ENCODE measurements at regions not wholly inside any gene's neighbourhood (a gene's known extent, or its start where the extent isn't known, plus 50 kb on each side); places are given as distances from the start of the nearest gene placed in this dataset.

DNA sequence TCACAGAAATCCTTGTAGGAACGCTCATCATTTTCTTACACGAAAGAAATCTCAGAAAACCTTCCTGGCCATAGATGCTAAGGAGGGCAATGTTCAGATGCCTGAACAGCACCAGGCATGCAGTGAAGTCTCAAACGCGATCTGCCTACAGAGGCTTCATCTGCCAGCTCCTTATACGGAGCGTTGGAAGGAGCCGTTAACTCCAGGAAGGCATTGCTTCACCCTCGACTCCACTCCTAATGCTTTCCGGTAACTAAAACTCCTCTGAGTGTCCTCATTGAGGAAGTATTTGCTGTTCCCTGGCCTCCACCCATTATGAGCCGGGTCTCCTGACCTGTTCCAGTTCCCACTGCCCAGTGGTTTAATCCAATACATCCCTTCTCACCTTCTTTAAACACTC is 502.7 kb downstream of the BCL11B start:
- Histone ChIP-seq H3K4me1 (ENCODE audit: control insufficient read depth in 5 of 5, insufficient read depth in 5 of 5, low read length in 5 of 5) (no peaks in the 10 kb centered on the region), H3K9ac (ENCODE audit: low read length in 5 of 5) (no peak overlapping the region), H3K27ac (ENCODE audit: low read depth, low read length) (no peak overlapping the region), H3K27me3 (ENCODE audit: control insufficient read depth in 5 of 5, insufficient read depth in 4 of 5, low read length in 5 of 5) (peaks cover 0 to 4% (median 0%) of the 10 kb centered on the region in 5 donors), H3K4me3 (ENCODE audit: low read depth in 1 of 5, low read length in 5 of 5) (no peak overlapping the region), H3K9me3 (ENCODE audit: control insufficient read depth in 5 of 5, low read length in 5 of 5) (peaks cover 0 to 3% (median 3%) of the 10 kb centered on the region in 5 donors), H3K36me3 (ENCODE audit: control insufficient read depth in 5 of 5, insufficient read depth in 5 of 5, low read length in 5 of 5) (no peaks in the 10 kb centered on the region)

DNA sequence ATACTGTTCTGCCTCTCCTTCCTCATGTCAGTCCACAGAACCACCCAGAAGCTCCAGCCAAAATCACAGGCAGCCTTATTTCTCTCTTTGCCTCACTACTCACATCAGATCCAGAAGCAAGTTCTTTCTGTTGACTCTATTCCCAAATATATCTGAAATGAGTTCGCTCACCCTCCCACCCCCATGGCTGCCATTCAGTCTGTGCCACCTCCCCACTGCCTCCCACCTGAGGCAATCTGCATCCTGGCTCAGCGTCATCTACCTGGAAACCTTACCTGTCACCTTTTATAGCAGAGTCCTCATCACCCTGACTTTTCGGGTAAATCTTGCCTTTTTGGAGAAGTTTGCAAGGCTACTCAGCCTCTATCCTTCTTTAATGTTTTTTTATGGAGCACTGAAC is 501.8 kb downstream of the BCL11B start:
- Histone ChIP-seq H3K27ac (ENCODE audit: low read depth, low read length) (no peak overlapping the region), H3K9me3 (ENCODE audit: control insufficient read depth in 5 of 5, low read length in 5 of 5) (no peaks in the 10 kb centered on the region), H3K9ac (ENCODE audit: low read length in 5 of 5) (no peak overlapping the region), H3K4me1 (ENCODE audit: control insufficient read depth in 5 of 5, insufficient read depth in 5 of 5, low read length in 5 of 5) (no peaks in the 10 kb centered on the region), H3K4me3 (ENCODE audit: low read depth in 1 of 5, low read length in 5 of 5) (no peak overlapping the region), H3K27me3 (ENCODE audit: control insufficient read depth in 5 of 5, insufficient read depth in 4 of 5, low read length in 5 of 5) (peaks cover 0 to 4% (median 0%) of the 10 kb centered on the region in 5 donors), H3K36me3 (ENCODE audit: control insufficient read depth in 5 of 5, insufficient read depth in 5 of 5, low read length in 5 of 5) (no peaks in the 10 kb centered on the region)

DNA sequence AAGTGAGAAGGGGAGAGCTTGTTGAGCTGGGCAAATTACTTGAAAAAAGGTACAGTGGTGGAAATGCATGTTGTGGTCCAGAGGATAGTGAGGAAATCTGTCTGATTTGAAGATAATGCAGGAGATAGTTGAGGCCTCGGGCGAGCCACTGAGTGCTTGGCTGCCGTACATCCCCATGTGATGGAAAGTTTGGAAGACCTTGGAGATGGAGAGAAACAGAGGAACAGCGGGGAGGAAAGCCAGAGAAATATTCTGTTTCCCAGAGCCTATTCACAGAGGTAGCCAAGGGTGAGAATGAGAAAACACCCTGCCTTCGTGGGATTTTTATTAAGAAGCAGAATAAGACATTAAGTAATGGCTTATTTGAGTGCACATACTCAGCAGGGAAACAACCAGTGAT is 498.2 kb downstream of the BCL11B start:
- H3K36me3 ChIP-seq (ENCODE audit: control insufficient read depth in 5 of 5, insufficient read depth in 5 of 5, low read length in 5 of 5), result no peaks in the 10 kb centered on the region
- H3K4me3 ChIP-seq (ENCODE audit: low read depth in 1 of 5, low read length in 5 of 5), result no peak overlapping the region
- H3K27ac ChIP-seq (ENCODE audit: low read depth, low read length), result no peak overlapping the region
- H3K27me3 ChIP-seq (ENCODE audit: control insufficient read depth in 5 of 5, insufficient read depth in 4 of 5, low read length in 5 of 5), result peaks cover 0 to 4% (median 0%) of the 10 kb centered on the region in 5 donors
- no peak overlapping the region for H3K9ac ChIP-seq (ENCODE audit: low read length in 5 of 5)
- H3K4me1 ChIP-seq (ENCODE audit: control insufficient read depth in 5 of 5, insufficient read depth in 5 of 5, low read length in 5 of 5), result no peaks in the 10 kb centered on the region
- H3K9me3 ChIP-seq (ENCODE audit: control insufficient read depth in 5 of 5, low read length in 5 of 5), result no peaks in the 10 kb centered on the region

DNA sequence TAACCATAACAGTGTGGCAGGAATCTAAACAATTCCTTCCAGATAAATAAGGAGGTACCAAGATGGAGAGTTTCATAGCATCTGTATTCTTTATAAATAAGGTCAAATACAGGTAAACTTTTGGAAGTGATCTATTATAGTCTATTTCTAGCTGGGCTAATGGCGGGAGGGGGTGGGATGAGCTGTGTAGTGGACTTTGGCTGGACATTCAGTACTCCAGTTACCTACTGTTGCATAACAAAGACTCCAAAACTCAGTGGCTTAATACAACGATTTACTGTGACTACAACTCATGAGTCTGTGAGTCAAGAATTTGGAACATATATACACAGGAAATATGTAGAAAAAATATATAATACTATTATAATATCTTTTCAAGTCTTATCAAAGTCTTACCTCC is 496.1 kb downstream of the BCL11B start:
- Histone ChIP-seq H3K9me3 (ENCODE audit: control insufficient read depth in 5 of 5, low read length in 5 of 5) (no peaks in the 10 kb centered on the region), H3K36me3 (ENCODE audit: control insufficient read depth in 5 of 5, insufficient read depth in 5 of 5, low read length in 5 of 5) (no peaks in the 10 kb centered on the region), H3K9ac (ENCODE audit: low read length in 5 of 5) (no peak overlapping the region), H3K4me3 (ENCODE audit: low read depth in 1 of 5, low read length in 5 of 5) (no peak overlapping the region), H3K27ac (ENCODE audit: low read depth, low read length) (no peak overlapping the region), H3K4me1 (ENCODE audit: control insufficient read depth in 5 of 5, insufficient read depth in 5 of 5, low read length in 5 of 5) (no peaks in the 10 kb centered on the region), H3K27me3 (ENCODE audit: control insufficient read depth in 5 of 5, insufficient read depth in 4 of 5, low read length in 5 of 5) (peaks cover 0 to 4% (median 0%) of the 10 kb centered on the region in 5 donors)

DNA sequence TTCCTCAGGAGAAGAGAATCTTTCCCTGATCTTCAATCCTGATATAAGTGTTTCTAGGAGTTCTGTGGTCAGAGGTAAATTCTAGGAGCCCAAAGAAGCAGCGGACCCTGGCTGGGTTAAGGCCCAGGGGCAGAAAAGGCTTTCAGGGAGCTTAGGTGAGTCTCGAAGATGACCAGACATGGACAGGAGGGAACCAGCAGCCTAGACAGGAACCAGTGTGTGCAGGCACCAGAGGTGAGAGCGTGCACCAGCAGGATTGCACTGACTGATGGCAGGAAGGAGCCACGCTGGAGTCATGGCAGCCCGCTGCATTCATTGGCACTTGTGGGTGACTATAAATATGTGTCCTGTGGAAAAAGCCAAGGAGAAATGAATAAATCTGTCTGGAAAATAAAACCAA is 489.9 kb downstream of the BCL11B start:
- H3K27ac ChIP-seq (ENCODE audit: low read depth, low read length), result no peak overlapping the region
- H3K9ac ChIP-seq (ENCODE audit: low read length in 5 of 5), result no peak overlapping the region
- H3K9me3 ChIP-seq (ENCODE audit: control insufficient read depth in 5 of 5, low read length in 5 of 5), result peaks cover 0 to 4% (median 0%) of the 10 kb centered on the region in 5 donors
- no peaks in the 10 kb centered on the region for H3K36me3 ChIP-seq (ENCODE audit: control insufficient read depth in 5 of 5, insufficient read depth in 5 of 5, low read length in 5 of 5)
- peaks cover 0 to 5% (median 0%) of the 10 kb centered on the region in 5 donors for H3K27me3 ChIP-seq (ENCODE audit: control insufficient read depth in 5 of 5, insufficient read depth in 4 of 5, low read length in 5 of 5)
- H3K4me1 ChIP-seq (ENCODE audit: control insufficient read depth in 5 of 5, insufficient read depth in 5 of 5, low read length in 5 of 5), result no peaks in the 10 kb centered on the region
- H3K4me3 ChIP-seq (ENCODE audit: low read depth in 1 of 5, low read length in 5 of 5), result no peak overlapping the region

DNA sequence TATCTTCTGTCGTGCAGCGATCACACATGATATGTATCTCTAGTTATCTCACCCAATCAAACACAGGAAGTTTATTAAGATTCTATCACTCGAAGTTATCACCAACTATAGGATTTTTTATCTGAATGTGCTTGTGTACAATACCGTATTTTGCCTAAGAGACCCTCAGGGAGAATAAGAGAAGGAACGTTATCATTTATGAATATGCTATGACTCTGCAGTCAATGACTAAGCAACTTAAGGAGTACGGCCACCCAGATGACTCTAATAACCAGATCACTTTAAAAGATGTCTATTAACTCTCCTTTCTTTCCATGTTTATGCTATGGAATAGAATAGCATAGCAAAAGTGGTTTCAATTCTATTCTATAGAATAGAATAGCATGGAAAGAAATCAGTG is 486.4 kb downstream of the BCL11B start:
- H3K4me3 ChIP-seq (ENCODE audit: low read depth in 1 of 5, low read length in 5 of 5), result no peak overlapping the region
- peaks cover 0 to 4% (median 0%) of the 10 kb centered on the region in 5 donors for H3K9me3 ChIP-seq (ENCODE audit: control insufficient read depth in 5 of 5, low read length in 5 of 5)
- H3K9ac ChIP-seq (ENCODE audit: low read length in 5 of 5), result no peak overlapping the region
- no peaks in the 10 kb centered on the region for H3K4me1 ChIP-seq (ENCODE audit: control insufficient read depth in 5 of 5, insufficient read depth in 5 of 5, low read length in 5 of 5)
- H3K36me3 ChIP-seq (ENCODE audit: control insufficient read depth in 5 of 5, insufficient read depth in 5 of 5, low read length in 5 of 5), result no peaks in the 10 kb centered on the region
- peaks cover 0 to 6% (median 5%) of the 10 kb centered on the region in 5 donors for H3K27me3 ChIP-seq (ENCODE audit: control insufficient read depth in 5 of 5, insufficient read depth in 4 of 5, low read length in 5 of 5)
- no peak overlapping the region for H3K27ac ChIP-seq (ENCODE audit: low read depth, low read length)

DNA sequence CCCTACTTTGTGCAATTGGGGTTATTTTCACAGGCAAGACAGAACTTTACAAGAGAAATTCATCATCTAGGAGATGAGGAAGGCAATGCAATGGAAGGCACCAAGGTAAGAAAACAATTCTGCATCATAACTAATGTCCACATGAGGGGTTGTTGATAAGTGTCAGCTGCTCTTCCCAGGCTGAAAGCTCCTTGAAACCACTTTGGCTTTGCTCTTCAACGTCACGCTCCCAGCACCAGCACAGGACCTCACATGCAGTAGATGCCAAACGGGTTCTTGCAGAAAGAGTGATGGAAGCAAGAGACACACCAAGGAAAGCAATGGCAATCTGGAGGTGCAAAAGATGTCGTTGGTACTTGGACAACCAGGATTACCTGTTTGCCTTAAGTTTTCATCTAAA is 485.5 kb downstream of the BCL11B start:
- Histone ChIP-seq H3K27ac (ENCODE audit: low read depth, low read length) (no peak overlapping the region), H3K36me3 (ENCODE audit: control insufficient read depth in 5 of 5, insufficient read depth in 5 of 5, low read length in 5 of 5) (no peaks in the 10 kb centered on the region), H3K9ac (ENCODE audit: low read length in 5 of 5) (no peak overlapping the region), H3K4me1 (ENCODE audit: control insufficient read depth in 5 of 5, insufficient read depth in 5 of 5, low read length in 5 of 5) (no peaks in the 10 kb centered on the region), H3K27me3 (ENCODE audit: control insufficient read depth in 5 of 5, insufficient read depth in 4 of 5, low read length in 5 of 5) (peaks cover 0 to 7% (median 5%) of the 10 kb centered on the region in 5 donors), H3K9me3 (ENCODE audit: control insufficient read depth in 5 of 5, low read length in 5 of 5) (peaks cover 0 to 4% (median 0%) of the 10 kb centered on the region in 5 donors), H3K4me3 (ENCODE audit: low read depth in 1 of 5, low read length in 5 of 5) (no peak overlapping the region)

DNA sequence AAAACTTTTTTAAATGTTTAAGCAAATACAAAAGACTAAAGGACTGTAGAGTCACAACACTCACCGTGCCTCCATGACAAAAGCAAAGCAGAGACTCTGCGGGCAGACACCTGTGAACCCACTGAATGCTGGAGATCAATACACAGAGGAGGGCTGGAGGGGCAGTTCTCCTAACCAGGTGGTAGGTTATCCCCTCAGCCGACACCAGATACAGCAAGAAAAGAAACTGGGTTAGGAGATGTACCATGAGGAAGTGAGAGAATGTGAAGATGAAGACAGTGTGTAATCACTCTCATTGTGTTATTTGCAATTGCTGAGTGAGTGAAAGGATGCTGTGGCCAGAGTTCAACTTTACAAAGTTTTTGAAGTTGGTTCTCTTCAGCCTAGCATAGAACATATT is 480.3 kb downstream of the BCL11B start:
- no peaks in the 10 kb centered on the region for H3K4me1 ChIP-seq (ENCODE audit: control insufficient read depth in 5 of 5, insufficient read depth in 5 of 5, low read length in 5 of 5)
- H3K4me3 ChIP-seq (ENCODE audit: low read depth in 1 of 5, low read length in 5 of 5), result no peak overlapping the region
- peaks cover 0 to 5% (median 2%) of the 10 kb centered on the region in 5 donors for H3K27me3 ChIP-seq (ENCODE audit: control insufficient read depth in 5 of 5, insufficient read depth in 4 of 5, low read length in 5 of 5)
- no peak overlapping the region for H3K27ac ChIP-seq (ENCODE audit: low read depth, low read length)
- peaks cover 0 to 21% (median 9%) of the 10 kb centered on the region in 5 donors for H3K9me3 ChIP-seq (ENCODE audit: control insufficient read depth in 5 of 5, low read length in 5 of 5)
- H3K36me3 ChIP-seq (ENCODE audit: control insufficient read depth in 5 of 5, insufficient read depth in 5 of 5, low read length in 5 of 5), result no peaks in the 10 kb centered on the region
- no peak overlapping the region for H3K9ac ChIP-seq (ENCODE audit: low read length in 5 of 5)

DNA sequence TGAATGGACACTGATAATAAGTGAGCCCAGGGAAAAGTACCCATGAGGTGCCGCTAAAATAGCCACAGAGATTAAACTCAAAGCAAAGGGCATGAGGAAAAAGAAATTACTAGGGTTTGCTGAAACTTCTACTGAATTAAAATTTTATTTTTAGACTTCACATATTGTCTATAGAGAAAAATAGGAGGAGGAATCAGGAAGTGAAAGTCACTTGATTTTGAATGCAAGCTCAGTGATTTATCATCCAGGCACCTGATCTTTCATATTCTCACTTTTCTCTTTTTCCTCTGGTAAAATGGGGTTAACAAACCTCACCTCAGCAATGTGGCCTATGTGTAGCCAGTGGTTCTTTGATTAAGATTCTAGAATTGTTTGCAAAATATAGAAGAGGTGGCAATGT is 479.8 kb downstream of the BCL11B start:
- Histone ChIP-seq H3K27ac (ENCODE audit: low read depth, low read length) (no peak overlapping the region), H3K9me3 (ENCODE audit: control insufficient read depth in 5 of 5, low read length in 5 of 5) (peaks cover 0 to 21% (median 9%) of the 10 kb centered on the region in 5 donors), H3K9ac (ENCODE audit: low read length in 5 of 5) (no peak overlapping the region), H3K4me3 (ENCODE audit: low read depth in 1 of 5, low read length in 5 of 5) (no peak overlapping the region), H3K4me1 (ENCODE audit: control insufficient read depth in 5 of 5, insufficient read depth in 5 of 5, low read length in 5 of 5) (no peaks in the 10 kb centered on the region), H3K27me3 (ENCODE audit: control insufficient read depth in 5 of 5, insufficient read depth in 4 of 5, low read length in 5 of 5) (peaks cover 0 to 5% (median 2%) of the 10 kb centered on the region in 5 donors), H3K36me3 (ENCODE audit: control insufficient read depth in 5 of 5, insufficient read depth in 5 of 5, low read length in 5 of 5) (no peaks in the 10 kb centered on the region)

DNA sequence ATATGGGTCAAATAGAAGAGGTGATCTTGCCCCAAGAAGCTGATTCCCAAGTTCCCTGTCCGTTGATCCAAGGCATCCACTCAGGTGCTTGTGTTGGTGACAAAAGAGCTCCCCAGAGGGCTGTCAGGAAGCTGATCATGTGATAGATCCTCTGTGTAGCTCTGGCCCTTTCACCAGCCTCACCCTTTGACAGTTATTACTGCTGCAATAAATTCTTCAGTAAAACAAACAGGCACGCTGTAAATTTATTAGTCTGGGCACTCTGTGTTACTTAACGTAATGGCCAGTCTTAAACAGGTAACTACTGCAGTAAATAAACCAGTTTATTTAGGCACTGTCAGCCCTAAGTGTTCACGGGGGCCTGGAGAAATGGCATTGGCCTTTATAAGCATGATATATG is 473.9 kb downstream of the BCL11B start:
- Histone ChIP-seq H3K27ac (ENCODE audit: low read depth, low read length) (no peak overlapping the region), H3K4me3 (ENCODE audit: low read depth in 1 of 5, low read length in 5 of 5) (no peak overlapping the region), H3K9me3 (ENCODE audit: control insufficient read depth in 5 of 5, low read length in 5 of 5) (peaks cover 0 to 18% (median 9%) of the 10 kb centered on the region in 5 donors), H3K9ac (ENCODE audit: low read length in 5 of 5) (no peak overlapping the region), H3K4me1 (ENCODE audit: control insufficient read depth in 5 of 5, insufficient read depth in 5 of 5, low read length in 5 of 5) (no peaks in the 10 kb centered on the region), H3K27me3 (ENCODE audit: control insufficient read depth in 5 of 5, insufficient read depth in 4 of 5, low read length in 5 of 5) (peaks cover 0 to 5% (median 3%) of the 10 kb centered on the region in 5 donors), H3K36me3 (ENCODE audit: control insufficient read depth in 5 of 5, insufficient read depth in 5 of 5, low read length in 5 of 5) (no peaks in the 10 kb centered on the region)

DNA sequence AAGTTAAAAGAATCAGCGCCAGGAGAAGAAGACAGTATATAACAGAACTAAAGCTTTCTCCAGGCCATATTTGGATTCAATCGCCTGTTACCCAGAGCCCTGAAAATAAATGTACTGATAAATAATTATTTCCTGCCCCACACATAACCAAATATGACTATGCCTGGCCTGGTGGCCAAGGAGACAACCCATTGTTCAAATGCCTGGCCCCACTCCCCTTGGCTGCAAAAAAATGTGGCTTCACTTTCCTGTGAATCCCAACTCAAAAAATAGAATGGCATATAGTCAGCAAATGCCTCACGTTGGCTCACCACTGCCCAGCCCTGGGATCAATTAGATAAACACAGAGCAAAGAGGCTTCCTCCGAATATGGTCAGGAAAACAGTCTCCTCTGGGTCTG is 472.1 kb downstream of the BCL11B start:
- Histone ChIP-seq H3K36me3 (ENCODE audit: control insufficient read depth in 5 of 5, insufficient read depth in 5 of 5, low read length in 5 of 5) (no peaks in the 10 kb centered on the region), H3K9me3 (ENCODE audit: control insufficient read depth in 5 of 5, low read length in 5 of 5) (peaks cover 0 to 16% (median 3%) of the 10 kb centered on the region in 5 donors), H3K4me3 (ENCODE audit: low read depth in 1 of 5, low read length in 5 of 5) (no peak overlapping the region), H3K4me1 (ENCODE audit: control insufficient read depth in 5 of 5, insufficient read depth in 5 of 5, low read length in 5 of 5) (no peaks in the 10 kb centered on the region), H3K27ac (ENCODE audit: low read depth, low read length) (no peak overlapping the region), H3K27me3 (ENCODE audit: control insufficient read depth in 5 of 5, insufficient read depth in 4 of 5, low read length in 5 of 5) (peaks cover 0 to 7% (median 5%) of the 10 kb centered on the region in 5 donors), H3K9ac (ENCODE audit: low read length in 5 of 5) (no peak overlapping the region)

Data from subcutaneous abdominal adipose tissue (tissue), 5 donors.